ENCODE measurements at regions not wholly inside any gene's neighbourhood (a gene's known extent, or its start where the extent isn't known, plus 50 kb on each side); places are given as distances from the start of the nearest gene placed in this dataset.

GRCh38 chr18:47602273-47602897 lies 328.1 kb downstream of the SMAD2 start:
- ATAC-seq (ENCODE audit: insufficient read depth, low read depth) (no peak), DNase-seq (no peak)
- no peaks in the 10 kb centered on the region for H3K79me2 ChIP-seq (ENCODE audit: insufficient read depth, low read length)
- no peak overlapping the region for H3K9ac ChIP-seq (ENCODE audit: low read depth, low read length)
- no peaks in the 10 kb centered on the region for H3K27me3 ChIP-seq (ENCODE audit: insufficient read depth, low read length, poor library complexity)
- H3K4me2 ChIP-seq (ENCODE audit: insufficient read depth, low read length): no peak overlapping the region
- no peaks in the 10 kb centered on the region for H3K4me1 ChIP-seq (ENCODE audit: insufficient read depth, low read length)
- no peaks in the 10 kb centered on the region for H3K9me3 ChIP-seq (ENCODE audit: insufficient read depth, low read length, severe bottlenecking)
- no peaks in the 10 kb centered on the region for H3K36me3 ChIP-seq (ENCODE audit: insufficient read depth, low read length)
- no peaks in the 10 kb centered on the region for H4K20me1 ChIP-seq (ENCODE audit: insufficient read depth, low read length)
- no peak overlapping the region for H3K4me3 ChIP-seq (ENCODE audit: low read depth in 1 of 2, low read length in 2 of 2)
- H2AFZ ChIP-seq (ENCODE audit: low read depth, low read length): no peak overlapping the region
- TF ChIP-seq, protein P1, sequence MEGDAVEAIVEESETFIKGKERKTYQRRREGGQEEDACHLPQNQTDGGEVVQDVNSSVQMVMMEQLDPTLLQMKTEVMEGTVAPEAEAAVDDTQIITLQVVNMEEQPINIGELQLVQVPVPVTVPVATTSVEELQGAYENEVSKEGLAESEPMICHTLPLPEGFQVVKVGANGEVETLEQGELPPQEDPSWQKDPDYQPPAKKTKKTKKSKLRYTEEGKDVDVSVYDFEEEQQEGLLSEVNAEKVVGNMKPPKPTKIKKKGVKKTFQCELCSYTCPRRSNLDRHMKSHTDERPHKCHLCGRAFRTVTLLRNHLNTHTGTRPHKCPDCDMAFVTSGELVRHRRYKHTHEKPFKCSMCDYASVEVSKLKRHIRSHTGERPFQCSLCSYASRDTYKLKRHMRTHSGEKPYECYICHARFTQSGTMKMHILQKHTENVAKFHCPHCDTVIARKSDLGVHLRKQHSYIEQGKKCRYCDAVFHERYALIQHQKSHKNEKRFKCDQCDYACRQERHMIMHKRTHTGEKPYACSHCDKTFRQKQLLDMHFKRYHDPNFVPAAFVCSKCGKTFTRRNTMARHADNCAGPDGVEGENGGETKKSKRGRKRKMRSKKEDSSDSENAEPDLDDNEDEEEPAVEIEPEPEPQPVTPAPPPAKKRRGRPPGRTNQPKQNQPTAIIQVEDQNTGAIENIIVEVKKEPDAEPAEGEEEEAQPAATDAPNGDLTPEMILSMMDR (IDR thresholded peaks at IDR 0.05; ENCODE audit: borderline replicate concordance, extremely low read depth, low read length, poor library complexity, severe bottlenecking): no peak
- no peak for TF ChIP-seq EZH2 (IDR thresholded peaks at IDR 0.05; ENCODE audit: borderline replicate concordance, low read depth, low read length, severe bottlenecking)
- no peak overlapping the region for H3K27ac ChIP-seq (ENCODE audit: low read length)

GRCh38 chr18:47601581-47602272 lies 328.7 kb downstream of the SMAD2 start:
- Histone ChIP-seq H3K4me3 (ENCODE audit: low read depth in 1 of 2, low read length in 2 of 2) (no peak overlapping the region), H3K79me2 (ENCODE audit: insufficient read depth, low read length) (no peaks in the 10 kb centered on the region), H2AFZ (ENCODE audit: low read depth, low read length) (no peak overlapping the region), H4K20me1 (ENCODE audit: insufficient read depth, low read length) (no peaks in the 10 kb centered on the region), H3K27me3 (ENCODE audit: insufficient read depth, low read length, poor library complexity) (no peaks in the 10 kb centered on the region), H3K27ac (ENCODE audit: low read length) (no peak overlapping the region), H3K9me3 (ENCODE audit: insufficient read depth, low read length, severe bottlenecking) (no peaks in the 10 kb centered on the region), H3K4me2 (ENCODE audit: insufficient read depth, low read length) (no peak overlapping the region), H3K4me1 (ENCODE audit: insufficient read depth, low read length) (no peaks in the 10 kb centered on the region), H3K36me3 (ENCODE audit: insufficient read depth, low read length) (no peaks in the 10 kb centered on the region), H3K9ac (ENCODE audit: low read depth, low read length) (no peak overlapping the region)
- TF ChIP-seq, protein P1 (IDR thresholded peaks at IDR 0.05; ENCODE audit: borderline replicate concordance, extremely low read depth, low read length, poor library complexity, severe bottlenecking): no peak
- no peak for TF ChIP-seq EZH2 (IDR thresholded peaks at IDR 0.05; ENCODE audit: borderline replicate concordance, low read depth, low read length, severe bottlenecking)
- DNase-seq (no peak), ATAC-seq (ENCODE audit: insufficient read depth, low read depth) (no peak)

DNA sequence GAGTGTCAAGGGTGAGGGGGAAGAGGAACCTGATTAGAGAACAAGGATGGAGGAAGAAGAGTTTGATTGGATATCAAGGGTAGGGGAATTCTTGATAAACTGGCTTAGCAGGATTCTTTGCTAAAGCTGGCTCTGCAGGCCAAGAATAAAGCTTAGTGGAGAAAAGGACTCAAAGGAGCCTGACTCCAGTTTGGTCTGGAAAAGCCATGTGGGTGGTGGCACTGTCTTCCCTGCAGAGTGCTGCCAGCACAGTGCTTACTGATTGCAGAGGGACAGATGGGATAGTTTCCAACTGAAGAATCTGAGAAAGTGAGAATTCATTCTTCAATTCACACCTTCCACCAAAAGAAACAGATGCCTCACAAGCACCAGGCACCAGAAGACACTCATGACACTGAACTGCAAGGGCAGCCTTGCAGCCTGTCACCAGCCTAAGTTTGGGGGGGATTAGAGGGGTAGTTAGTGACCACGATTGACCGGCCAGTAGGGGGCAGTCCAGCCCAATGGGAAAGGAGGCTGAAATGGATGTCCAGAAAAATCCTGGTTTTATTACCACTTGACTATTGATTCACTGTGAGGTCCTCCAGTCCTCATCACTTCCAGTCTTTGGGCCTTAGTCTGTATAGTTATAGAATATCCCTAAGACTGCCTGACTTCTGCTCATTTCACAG lies 334.5 kb downstream of the SMAD2 start:
- DNase-seq: peak; percentile 8

More for the DNA sequence above, 334.5 kb downstream of the SMAD2 start:
- Histone ChIP-seq H3K9ac (ENCODE audit: low read depth, low read length) (no peak overlapping the region), H3K4me3 (ENCODE audit: low read depth in 1 of 2, low read length in 2 of 2) (no peak overlapping the region), H3K79me2 (ENCODE audit: insufficient read depth, low read length) (no peaks in the 10 kb centered on the region), H3K9me3 (ENCODE audit: insufficient read depth, low read length, severe bottlenecking) (no peaks in the 10 kb centered on the region), H3K4me1 (ENCODE audit: insufficient read depth, low read length) (peaks cover 7% of the 10 kb centered on the region; the same call in 1 of the 2 replicates), H2AFZ (ENCODE audit: low read depth, low read length) (no peak overlapping the region), H4K20me1 (ENCODE audit: insufficient read depth, low read length) (no peaks in the 10 kb centered on the region), H3K27me3 (ENCODE audit: insufficient read depth, low read length, poor library complexity) (peaks cover 15% of the 10 kb centered on the region), H3K27ac (ENCODE audit: low read length) (no peak overlapping the region), H3K4me2 (ENCODE audit: insufficient read depth, low read length) (no peak overlapping the region), H3K36me3 (ENCODE audit: insufficient read depth, low read length) (no peaks in the 10 kb centered on the region)
- TF ChIP-seq, protein P1 (IDR thresholded peaks at IDR 0.05; ENCODE audit: borderline replicate concordance, extremely low read depth, low read length, poor library complexity, severe bottlenecking): peak; percentile 60
- TF ChIP-seq EZH2 (IDR thresholded peaks at IDR 0.05; ENCODE audit: borderline replicate concordance, low read depth, low read length, severe bottlenecking): no peak
- no peak for ATAC-seq (ENCODE audit: insufficient read depth, low read depth)

Measured in DND-41 (cell line).